ENCODE measurements at regions not wholly inside any gene's neighbourhood (a gene's known extent, or its start where the extent isn't known, plus 50 kb on each side); places are given as distances from the start of the nearest gene placed in this dataset.

- no peak for TF ChIP-seq FOS (IDR thresholded peaks at IDR 0.05; ENCODE audit: borderline replicate concordance, insufficient read depth, low read length)
- no peak for TF ChIP-seq MYC (IDR thresholded peaks at IDR 0.05; ENCODE audit: low read depth, low read length)
- TF ChIP-seq POLR2AphosphoS5 (IDR thresholded peaks at IDR 0.05; ENCODE audit: insufficient read depth, low read depth, low read length): no peak
- TF ChIP-seq JUN (IDR thresholded peaks at IDR 0.05; ENCODE audit: borderline replicate concordance, insufficient read depth, insufficient read length, low read depth): no peak
- TF ChIP-seq, protein P1, sequence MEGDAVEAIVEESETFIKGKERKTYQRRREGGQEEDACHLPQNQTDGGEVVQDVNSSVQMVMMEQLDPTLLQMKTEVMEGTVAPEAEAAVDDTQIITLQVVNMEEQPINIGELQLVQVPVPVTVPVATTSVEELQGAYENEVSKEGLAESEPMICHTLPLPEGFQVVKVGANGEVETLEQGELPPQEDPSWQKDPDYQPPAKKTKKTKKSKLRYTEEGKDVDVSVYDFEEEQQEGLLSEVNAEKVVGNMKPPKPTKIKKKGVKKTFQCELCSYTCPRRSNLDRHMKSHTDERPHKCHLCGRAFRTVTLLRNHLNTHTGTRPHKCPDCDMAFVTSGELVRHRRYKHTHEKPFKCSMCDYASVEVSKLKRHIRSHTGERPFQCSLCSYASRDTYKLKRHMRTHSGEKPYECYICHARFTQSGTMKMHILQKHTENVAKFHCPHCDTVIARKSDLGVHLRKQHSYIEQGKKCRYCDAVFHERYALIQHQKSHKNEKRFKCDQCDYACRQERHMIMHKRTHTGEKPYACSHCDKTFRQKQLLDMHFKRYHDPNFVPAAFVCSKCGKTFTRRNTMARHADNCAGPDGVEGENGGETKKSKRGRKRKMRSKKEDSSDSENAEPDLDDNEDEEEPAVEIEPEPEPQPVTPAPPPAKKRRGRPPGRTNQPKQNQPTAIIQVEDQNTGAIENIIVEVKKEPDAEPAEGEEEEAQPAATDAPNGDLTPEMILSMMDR (IDR thresholded peaks at IDR 0.05; ENCODE audit: extremely low read depth in 1 of 2, insufficient read depth in 1 of 2, low read depth in 1 of 2, low read length in 2 of 2): no peak
- no peak for TF ChIP-seq EZH2 (IDR thresholded peaks at IDR 0.05; ENCODE audit: borderline replicate concordance, low read depth, low read length, severe bottlenecking)
- no peak for TF ChIP-seq GATA2 (IDR thresholded peaks at IDR 0.05; ENCODE audit: insufficient read depth, insufficient read length, low read depth, low read length)
- no peak for TF ChIP-seq POLR2A (IDR thresholded peaks at IDR 0.05; ENCODE audit: low read depth, low read length)
- TF ChIP-seq MAX (IDR thresholded peaks at IDR 0.05; ENCODE audit: insufficient read depth, insufficient read length): no peak
- Histone ChIP-seq H3K9ac (replicated peaks; ENCODE audit: extremely low read depth, insufficient read depth, low read length) (no peak overlapping the region), H3K36me3 (ENCODE audit: control insufficient read depth in 2 of 2, extremely low read depth in 1 of 2, insufficient read depth in 2 of 2, low read length in 2 of 2) (no peaks in the 10 kb centered on the region), H3K9me3 (replicated peaks; ENCODE audit: control insufficient read depth, insufficient read depth, low read length) (no peaks in the 10 kb centered on the region), H4K20me1 (replicated peaks; ENCODE audit: control insufficient read depth, extremely low read depth, insufficient read depth, low read length) (no peaks in the 10 kb centered on the region), H2AFZ (ENCODE audit: low read depth, low read length) (no peak overlapping the region), H3K27ac (ENCODE audit: insufficient read depth, low read depth, low read length) (no peak overlapping the region), H3K4me3 (replicated peaks in 1 of 3; ENCODE audit: insufficient read depth in 1 of 3, low read depth in 1 of 3, low read length in 3 of 3) (no peak overlapping the region), H3K4me1 (ENCODE audit: control insufficient read depth, extremely low read depth, insufficient read depth, low read length) (no peaks in the 10 kb centered on the region), H3K4me2 (ENCODE audit: insufficient read depth, low read length) (no peak overlapping the region), H3K9me1 (replicated peaks; ENCODE audit: control insufficient read depth, extremely low read depth, insufficient read depth, low read length) (no peaks in the 10 kb centered on the region), H3K27me3 (ENCODE audit: control insufficient read depth in 2 of 2, insufficient read depth in 2 of 2, low read length in 2 of 2) (no peaks in the 10 kb centered on the region), H3K79me2 (ENCODE audit: control insufficient read depth, insufficient read depth, low read length) (no peaks in the 10 kb centered on the region)
- CTCF ChIA-PET: no interaction called here
- no peak for FAIRE-seq
- POLR2A ChIA-PET: no interaction called here
- no TSS peak for BruUV-seq (replicated peaks)
- intact Hi-C loops (cut with micrococcal nuclease) (no loop called here), dilution Hi-C loops (cut with MboI; ENCODE audit: extremely low pct_ligation_motif_present, low sequenced_read_pairs) (no loop called here)
- no peak for DNase-seq (ENCODE audit: low read depth, low spot score)
Observed at GRCh38 chr16:9362050-9362449, 270.6 kb downstream of the HAPSTR1 start.
